ENCODE measurements at regions not wholly inside any gene's neighbourhood (a gene's known extent, or its start where the extent isn't known, plus 50 kb on each side); places are given as distances from the start of the nearest gene placed in this dataset.

GRCh38 chr5:17067657-17068392 lies 131.7 kb upstream of the MYO10 start:
- Mint-ChIP-seq H3K4me3 (no peak overlapping the region), H3K9me3 (peaks cover 2% of the 10 kb centered on the region), H3K36me3 (ENCODE audit: low read depth) (no peaks in the 10 kb centered on the region), H3K27me3 (ENCODE audit: insufficient read depth) (no peaks in the 10 kb centered on the region), H3K27ac (peak overlapping the region; percentile 15), H3K4me1 (peaks cover 29% of the 10 kb centered on the region)
- H3K27me3 ChIP-seq (ENCODE audit: control insufficient read depth, insufficient read depth, low read length, poor library complexity, severe bottlenecking): no peaks in the 10 kb centered on the region
- no peak for TF ChIP-seq CTCF (conservative IDR thresholded peaks at IDR 0.05)
- H3K9me3 ChIP-seq (ENCODE audit: control insufficient read depth, low read length): no peaks in the 10 kb centered on the region
- no peak overlapping the region for H3K27ac ChIP-seq (ENCODE audit: low read depth, low read length)
- H3K9ac ChIP-seq (ENCODE audit: extremely low read depth, low read length, poor library complexity, severe bottlenecking): no peak overlapping the region
- 90 to 93% methylated on average over 3 to 8 of the region's 8 CpGs for WGBS, 2 experiments (ENCODE audit: insufficient coverage in 1 of 2, insufficient read length in 1 of 2)
- peaks cover 8% of the 10 kb centered on the region for H3K4me1 ChIP-seq (ENCODE audit: control insufficient read depth, insufficient read depth, low read length)
- DNase-seq: no peak
- peak overlapping the region; percentile 17 for H3K4me3 ChIP-seq (ENCODE audit: low read length)
- H3K36me3 ChIP-seq (ENCODE audit: control insufficient read depth, insufficient read depth, low read length): no peaks in the 10 kb centered on the region

- 92 to 95% methylated on average over 12 to 13 of the region's 13 CpGs for WGBS, 2 experiments (ENCODE audit: insufficient coverage in 1 of 2, insufficient read length in 1 of 2)
- H3K27ac Mint-ChIP-seq: peak overlapping the region; percentile 32
Observed at GRCh38 chr5:17069995-17070511, 134.0 kb upstream of the MYO10 start.

GRCh38 chr5:17070647-17071046 lies 134.6 kb upstream of the MYO10 start:
- Histone ChIP-seq H3K4me3 (ENCODE audit: low read length) (no peak overlapping the region), H3K9me3 (ENCODE audit: control insufficient read depth, low read length) (no peaks in the 10 kb centered on the region), H3K4me1 (ENCODE audit: control insufficient read depth, insufficient read depth, low read length) (no peaks in the 10 kb centered on the region), H3K27ac (ENCODE audit: low read depth, low read length) (no peak overlapping the region), H3K9ac (ENCODE audit: extremely low read depth, low read length, poor library complexity, severe bottlenecking) (no peak overlapping the region), H3K36me3 (ENCODE audit: control insufficient read depth, insufficient read depth, low read length) (no peaks in the 10 kb centered on the region), H3K27me3 (ENCODE audit: control insufficient read depth, insufficient read depth, low read length, poor library complexity, severe bottlenecking) (no peaks in the 10 kb centered on the region)
- H3K4me1 Mint-ChIP-seq: peaks cover 17% of the 10 kb centered on the region
- no peaks in the 10 kb centered on the region for H3K9me3 Mint-ChIP-seq
- no peaks in the 10 kb centered on the region for H3K36me3 Mint-ChIP-seq (ENCODE audit: low read depth)
- no peak overlapping the region for H3K4me3 Mint-ChIP-seq
- no peak for TF ChIP-seq CTCF (conservative IDR thresholded peaks at IDR 0.05)
- no peak for DNase-seq
- 76 to 84% methylated on average over 3 to 6 of the region's 6 CpGs for WGBS, 2 experiments (ENCODE audit: insufficient coverage in 1 of 2, insufficient read length in 1 of 2)
- no peak overlapping the region for H3K27ac Mint-ChIP-seq
- no peaks in the 10 kb centered on the region for H3K27me3 Mint-ChIP-seq (ENCODE audit: insufficient read depth)

More at GRCh38 chr5:17069995-17070511, 134.0 kb upstream of the MYO10 start:
- Histone ChIP-seq H3K36me3 (ENCODE audit: control insufficient read depth, insufficient read depth, low read length) (no peaks in the 10 kb centered on the region), H3K27ac (ENCODE audit: low read depth, low read length) (no peak overlapping the region), H3K27me3 (ENCODE audit: control insufficient read depth, insufficient read depth, low read length, poor library complexity, severe bottlenecking) (no peaks in the 10 kb centered on the region), H3K9ac (ENCODE audit: extremely low read depth, low read length, poor library complexity, severe bottlenecking) (no peak overlapping the region), H3K4me1 (ENCODE audit: control insufficient read depth, insufficient read depth, low read length) (no peaks in the 10 kb centered on the region), H3K9me3 (ENCODE audit: control insufficient read depth, low read length) (no peaks in the 10 kb centered on the region), H3K4me3 (ENCODE audit: low read length) (no peak overlapping the region)
- Mint-ChIP-seq H3K27me3 (ENCODE audit: insufficient read depth) (no peaks in the 10 kb centered on the region), H3K9me3 (no peaks in the 10 kb centered on the region), H3K36me3 (ENCODE audit: low read depth) (no peaks in the 10 kb centered on the region), H3K4me3 (no peak overlapping the region), H3K4me1 (peaks cover 20% of the 10 kb centered on the region)
- no peak for TF ChIP-seq CTCF (conservative IDR thresholded peaks at IDR 0.05)
- DNase-seq: no peak
